WTC11 (cell line): ENCODE measurements at regions not wholly inside any gene's neighbourhood (a gene's known extent, or its start where the extent isn't known, plus 50 kb on each side); places are given as distances from the start of the nearest gene placed in this dataset.

ENCODE experiments used
- ATAC-seq: fragments of 200-7000 bp; cut with Tn5 transposase; 2 replicates; pipeline ENCODE4 v1.10.0; 2021; ENCODE audit warnings: mild to moderate bottlenecking, moderate library complexity
- CTCF ChIA-PET: fragments of 300-600 bp; sonication (Branson Sonifier 250); formaldehyde crosslinking; loops from one replicate; lab custom pipeline; 2021; ENCODE audit warnings: antibody characterized with exemption; lab: Charles Lee
- POLR2A ChIA-PET: fragments of 350-600 bp; sonication (Branson Sonifier 250); formaldehyde crosslinking; loops from one replicate; lab custom pipeline; 2021; ENCODE audit warnings: antibody characterized with exemption; lab: Charles Lee
- DNase-seq: peaks from one replicate; pipeline ENCODE4 v3.0.0; 2021; ENCODE audit warnings: low spot score
- H3K27ac Mint-ChIP-seq: 2 replicates; pipeline ENCODE4 v1.8.0; 2021; ENCODE audit warnings: mixed read lengths
- H3K27me3 Mint-ChIP-seq: 2 replicates; pipeline ENCODE4 v1.8.0; 2021; ENCODE audit warnings: low read depth, mild to moderate bottlenecking, moderate library complexity, mixed read lengths
- H3K36me3 Mint-ChIP-seq: 2 replicates; pipeline ENCODE4 v1.8.0; 2021; ENCODE audit warnings: mixed read lengths
- H3K4me1 Mint-ChIP-seq: 2 replicates; pipeline ENCODE4 v1.8.0; 2022; ENCODE audit warnings: mixed read lengths
- H3K4me3 Mint-ChIP-seq: 2 replicates; pipeline ENCODE4 v1.8.0; 2021; ENCODE audit warnings: mild to moderate bottlenecking, moderate library complexity, mixed read lengths
- H3K9me3 Mint-ChIP-seq: 2 replicates; pipeline ENCODE4 v1.8.0; 2021; ENCODE audit warnings: mixed read lengths
- AFF4 ChIP-seq: sonication (generic); formaldehyde crosslinking; IDR thresholded peaks from 2 replicates; pipeline ENCODE4 v1.8.1; 2023; ENCODE audit warnings: mild to moderate bottlenecking, missing genetic modification reagents, borderline replicate concordance
- ARID4B ChIP-seq: sonication (generic); formaldehyde crosslinking; IDR thresholded peaks from 2 replicates; pipeline ENCODE4 v1.8.0; 2023; ENCODE audit warnings: missing genetic modification reagents, mild to moderate bottlenecking, borderline replicate concordance
- ATF6 ChIP-seq: sonication (generic); formaldehyde crosslinking; IDR thresholded peaks from 2 replicates; pipeline ENCODE4 v1.8.1; 2023; ENCODE audit warnings: mild to moderate bottlenecking, missing genetic modification reagents
- EMX1 ChIP-seq: fragments of 250-450 bp; sonication (Bioruptor Pico); IDR thresholded peaks from 2 replicates; pipeline ENCODE4 v1.8.0; 2021; ENCODE audit warnings: mild to moderate bottlenecking
- IRF1 ChIP-seq: sonication (generic); formaldehyde crosslinking; IDR thresholded peaks from 2 replicates; pipeline ENCODE4 v1.8.0; 2023; ENCODE audit warnings: missing genetic modification reagents
- MYBL2 ChIP-seq: sonication (generic); formaldehyde crosslinking; IDR thresholded peaks from 2 replicates; pipeline ENCODE4 v1.8.1; 2023; ENCODE audit warnings: mild to moderate bottlenecking, moderate library complexity, missing genetic modification reagents
- RELA ChIP-seq: sonication (generic); formaldehyde crosslinking; IDR thresholded peaks from 2 replicates; pipeline ENCODE4 v1.8.1; 2022; ENCODE audit warnings: missing genetic modification reagents, mild to moderate bottlenecking, borderline replicate concordance
- STAT6 ChIP-seq: sonication (generic); formaldehyde crosslinking; conservative IDR thresholded peaks from 2 replicates; pipeline ENCODE4 v1.8.1; 2023; ENCODE audit warnings: mild to moderate bottlenecking, low read depth, missing genetic modification reagents, moderate library complexity
- TCF7 ChIP-seq: sonication (generic); formaldehyde crosslinking; IDR thresholded peaks from 2 replicates; pipeline ENCODE4 v1.8.0; 2022; ENCODE audit warnings: mild to moderate bottlenecking, low read depth, missing genetic modification reagents, moderate library complexity
- ZNF281 ChIP-seq: sonication (generic); formaldehyde crosslinking; IDR thresholded peaks from 2 replicates; pipeline ENCODE4 v1.8.0; 2023; ENCODE audit warnings: mild to moderate bottlenecking, missing genetic modification reagents
- ZNF396 ChIP-seq: fragments of 250-450 bp; sonication (Bioruptor Pico); IDR thresholded peaks from 2 replicates; pipeline ENCODE4 v1.8.0; 2021; ENCODE audit warnings: mild to moderate bottlenecking, moderate library complexity, borderline replicate concordance
- TF ChIP-seq, protein P1 (sequence below): fragments of 250-450 bp; sonication (Bioruptor Pico); IDR thresholded peaks from 2 replicates; pipeline ENCODE4 v2.1.2; 2022; ENCODE audit warnings: mild to moderate bottlenecking, moderate library complexity
- TF ChIP-seq, protein P2 (sequence below): fragments of 250-450 bp; sonication (Bioruptor Pico); IDR thresholded peaks from 2 replicates; pipeline ENCODE4 v1.8.0; 2021; ENCODE audit warnings: mild to moderate bottlenecking
- TF ChIP-seq, protein P3 (sequence below): fragments of 250-450 bp; sonication (Bioruptor Pico); IDR thresholded peaks from 2 replicates; pipeline ENCODE4 v1.9.0; 2021; ENCODE audit warnings: mild to moderate bottlenecking

- TF ChIP-seq AFF4 (CRISPR knock-in tag) (no peak), ZNF281 (no peak), STAT6 (CRISPR knock-in tag) (no peak), ZNF396 (CRISPR knock-in tag) (no peak), RELA (no peak), EMX1 (CRISPR knock-in tag) (no peak)
- TF ChIP-seq, protein P1, sequence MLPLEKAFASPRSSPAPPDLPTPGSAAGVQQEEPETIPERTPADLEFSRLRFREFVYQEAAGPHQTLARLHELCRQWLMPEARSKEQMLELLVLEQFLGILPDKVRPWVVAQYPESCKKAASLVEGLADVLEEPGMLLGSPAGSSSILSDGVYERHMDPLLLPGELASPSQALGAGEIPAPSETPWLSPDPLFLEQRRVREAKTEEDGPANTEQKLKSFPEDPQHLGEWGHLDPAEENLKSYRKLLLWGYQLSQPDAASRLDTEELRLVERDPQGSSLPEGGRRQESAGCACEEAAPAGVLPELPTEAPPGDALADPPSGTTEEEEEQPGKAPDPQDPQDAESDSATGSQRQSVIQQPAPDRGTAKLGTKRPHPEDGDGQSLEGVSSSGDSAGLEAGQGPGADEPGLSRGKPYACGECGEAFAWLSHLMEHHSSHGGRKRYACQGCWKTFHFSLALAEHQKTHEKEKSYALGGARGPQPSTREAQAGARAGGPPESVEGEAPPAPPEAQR = no peak
Observed at GRCh38 chr14:101229666-101230065, 326.1 kb upstream of the RTL1 start (continued).

GRCh38 chr14:101230161-101230850 lies 326.8 kb upstream of the RTL1 start:
- Mint-ChIP-seq H3K27me3 (no peaks in the 10 kb centered on the region; the same call in 1 of the 2 replicates), H3K9me3 (no peaks in the 10 kb centered on the region), H3K27ac (no peak overlapping the region), H3K4me3 (no peak overlapping the region), H3K36me3 (no peaks in the 10 kb centered on the region), H3K4me1 (peaks cover 9% of the 10 kb centered on the region)
- no peak for ATAC-seq
- DNase-seq = no peak
- ChIA-PET POLR2A (interaction anchor here (1.0 kb wide), 1 partner anchor 18 kb away, joined by 3 read pairs; no protein-coding TSS in a partner anchor), CTCF (interaction anchor here (0.6 to 1.7 kb wide), 2 partner anchors 47 to 255 kb away, joined by 3 to 11 read pairs; no protein-coding TSS in a partner anchor)
- no peak for TF ChIP-seq TCF7 (CRISPR knock-in tag)
- TF ChIP-seq MYBL2 (CRISPR knock-in tag) = no peak
- no peak for TF ChIP-seq ATF6 (CRISPR knock-in tag)
- TF ChIP-seq, protein P2, sequence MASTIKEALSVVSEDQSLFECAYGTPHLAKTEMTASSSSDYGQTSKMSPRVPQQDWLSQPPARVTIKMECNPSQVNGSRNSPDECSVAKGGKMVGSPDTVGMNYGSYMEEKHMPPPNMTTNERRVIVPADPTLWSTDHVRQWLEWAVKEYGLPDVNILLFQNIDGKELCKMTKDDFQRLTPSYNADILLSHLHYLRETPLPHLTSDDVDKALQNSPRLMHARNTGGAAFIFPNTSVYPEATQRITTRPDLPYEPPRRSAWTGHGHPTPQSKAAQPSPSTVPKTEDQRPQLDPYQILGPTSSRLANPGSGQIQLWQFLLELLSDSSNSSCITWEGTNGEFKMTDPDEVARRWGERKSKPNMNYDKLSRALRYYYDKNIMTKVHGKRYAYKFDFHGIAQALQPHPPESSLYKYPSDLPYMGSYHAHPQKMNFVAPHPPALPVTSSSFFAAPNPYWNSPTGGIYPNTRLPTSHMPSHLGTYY (CRISPR knock-in tag) = no peak
- TF ChIP-seq ARID4B (CRISPR knock-in tag) = no peak
- TF ChIP-seq IRF1 = no peak
- TF ChIP-seq, protein P3, sequence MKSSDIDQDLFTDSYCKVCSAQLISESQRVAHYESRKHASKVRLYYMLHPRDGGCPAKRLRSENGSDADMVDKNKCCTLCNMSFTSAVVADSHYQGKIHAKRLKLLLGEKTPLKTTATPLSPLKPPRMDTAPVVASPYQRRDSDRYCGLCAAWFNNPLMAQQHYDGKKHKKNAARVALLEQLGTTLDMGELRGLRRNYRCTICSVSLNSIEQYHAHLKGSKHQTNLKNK = no peak
